ENCODE measurements at regions not wholly inside any gene's neighbourhood (a gene's known extent, or its start where the extent isn't known, plus 50 kb on each side); places are given as distances from the start of the nearest gene placed in this dataset.

- H3K27ac ChIP-seq: no peak overlapping the region
- no peak for TF ChIP-seq POLR2A (IDR thresholded peaks at IDR 0.05)
- TF ChIP-seq, protein P1, sequence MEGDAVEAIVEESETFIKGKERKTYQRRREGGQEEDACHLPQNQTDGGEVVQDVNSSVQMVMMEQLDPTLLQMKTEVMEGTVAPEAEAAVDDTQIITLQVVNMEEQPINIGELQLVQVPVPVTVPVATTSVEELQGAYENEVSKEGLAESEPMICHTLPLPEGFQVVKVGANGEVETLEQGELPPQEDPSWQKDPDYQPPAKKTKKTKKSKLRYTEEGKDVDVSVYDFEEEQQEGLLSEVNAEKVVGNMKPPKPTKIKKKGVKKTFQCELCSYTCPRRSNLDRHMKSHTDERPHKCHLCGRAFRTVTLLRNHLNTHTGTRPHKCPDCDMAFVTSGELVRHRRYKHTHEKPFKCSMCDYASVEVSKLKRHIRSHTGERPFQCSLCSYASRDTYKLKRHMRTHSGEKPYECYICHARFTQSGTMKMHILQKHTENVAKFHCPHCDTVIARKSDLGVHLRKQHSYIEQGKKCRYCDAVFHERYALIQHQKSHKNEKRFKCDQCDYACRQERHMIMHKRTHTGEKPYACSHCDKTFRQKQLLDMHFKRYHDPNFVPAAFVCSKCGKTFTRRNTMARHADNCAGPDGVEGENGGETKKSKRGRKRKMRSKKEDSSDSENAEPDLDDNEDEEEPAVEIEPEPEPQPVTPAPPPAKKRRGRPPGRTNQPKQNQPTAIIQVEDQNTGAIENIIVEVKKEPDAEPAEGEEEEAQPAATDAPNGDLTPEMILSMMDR (IDR thresholded peaks at IDR 0.05): no peak
These were observed 110.2 kb upstream of the DPP6 start for GRCh38 chr7:153942036-153942435.

DNA sequence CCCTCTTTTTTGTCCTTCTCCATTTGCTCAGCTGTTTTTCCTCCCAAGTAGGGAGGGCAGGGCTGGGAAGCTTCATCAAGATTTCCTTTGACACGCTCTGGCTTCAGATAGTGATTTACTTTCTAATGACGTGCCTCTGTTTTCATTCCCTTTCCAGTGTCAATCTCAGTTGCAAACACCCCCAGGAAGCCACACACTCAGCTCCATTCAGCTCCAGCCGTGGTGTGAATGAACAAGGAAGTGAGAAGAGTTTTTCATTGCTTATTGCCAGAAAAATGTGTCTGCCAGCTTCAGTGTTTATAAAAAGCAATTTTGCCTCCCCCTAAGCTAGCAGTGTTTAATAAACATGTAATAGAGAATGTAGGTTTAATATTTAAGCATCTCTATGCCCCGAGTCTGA lies 108.7 kb upstream of the DPP6 start:
- no peak for TF ChIP-seq POLR2A (IDR thresholded peaks at IDR 0.05)
- TF ChIP-seq, protein P1 (IDR thresholded peaks at IDR 0.05): no peak
- DNase-seq: no peak
- Histone ChIP-seq H3K9me3 (no peaks in the 10 kb centered on the region), H3K27ac (no peak overlapping the region), H3K36me3 (no peaks in the 10 kb centered on the region), H3K4me1 (no peaks in the 10 kb centered on the region), H3K27me3 (no peaks in the 10 kb centered on the region), H3K4me3 (no peak overlapping the region)
- intact Hi-C loops (cut with DNase I; ENCODE audit: low total_unique reads): no loop called here

More at GRCh38 chr7:153942036-153942435, 110.2 kb upstream of the DPP6 start:
- Histone ChIP-seq H3K27me3 (no peaks in the 10 kb centered on the region), H3K9me3 (no peaks in the 10 kb centered on the region), H3K4me1 (no peaks in the 10 kb centered on the region), H3K4me3 (no peak overlapping the region), H3K36me3 (no peaks in the 10 kb centered on the region)
- no peak for DNase-seq
- intact Hi-C loops (cut with DNase I; ENCODE audit: low total_unique reads): no loop called here

DNA sequence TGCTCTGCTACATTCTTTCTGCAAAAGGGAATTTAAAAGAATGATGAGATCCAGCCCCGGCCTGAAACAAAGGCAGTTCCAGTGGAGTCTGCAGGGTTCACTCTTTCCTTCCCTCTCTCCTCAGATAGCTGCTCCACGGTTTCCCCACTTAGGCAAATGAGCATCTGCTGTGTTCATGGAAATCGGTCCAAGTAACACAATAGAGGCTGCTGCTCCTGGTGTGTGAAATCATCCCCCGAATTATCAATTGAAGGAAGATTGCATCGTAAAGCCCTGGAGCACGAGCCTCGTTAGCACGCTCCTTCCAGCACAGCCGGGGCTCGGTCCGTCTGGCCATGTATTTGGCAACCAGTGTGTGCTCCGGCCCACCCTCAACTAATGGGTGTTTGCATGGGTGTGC lies 108.3 kb upstream of the DPP6 start:
- DNase-seq: no peak
- intact Hi-C loops (cut with DNase I; ENCODE audit: low total_unique reads): no loop called here
- no peaks in the 10 kb centered on the region for H3K4me1 ChIP-seq
- no peaks in the 10 kb centered on the region for H3K27me3 ChIP-seq
- no peak overlapping the region for H3K27ac ChIP-seq
- H3K4me3 ChIP-seq: no peak overlapping the region
- H3K36me3 ChIP-seq: no peaks in the 10 kb centered on the region
- TF ChIP-seq, protein P1 (IDR thresholded peaks at IDR 0.05): no peak
- no peak for TF ChIP-seq POLR2A (IDR thresholded peaks at IDR 0.05)
- H3K9me3 ChIP-seq: no peaks in the 10 kb centered on the region

DNA sequence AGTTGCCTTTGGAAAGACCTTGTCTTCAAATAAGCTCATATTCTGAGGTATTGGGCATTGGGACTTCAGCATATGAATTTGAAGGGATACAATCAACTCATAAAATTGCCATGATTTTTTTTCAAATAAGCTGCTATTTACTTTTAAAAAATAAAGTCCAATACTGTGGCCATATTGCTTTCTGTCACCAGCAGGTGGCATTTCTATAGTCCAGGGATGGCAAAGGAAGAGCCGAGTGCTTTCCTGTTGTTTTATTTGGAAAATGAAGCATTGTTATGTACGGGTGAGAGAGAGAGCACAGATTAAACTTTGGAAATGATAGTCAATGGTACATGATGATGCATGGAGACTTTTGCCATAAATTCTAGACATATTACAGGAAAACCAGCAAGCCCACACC lies 104.1 kb upstream of the DPP6 start:
- no peaks in the 10 kb centered on the region for H3K36me3 ChIP-seq
- TF ChIP-seq, protein P1 (IDR thresholded peaks at IDR 0.05): no peak
- no peak for TF ChIP-seq POLR2A (IDR thresholded peaks at IDR 0.05)
- no peak overlapping the region for H3K27ac ChIP-seq
- no peak for DNase-seq
- intact Hi-C loops (cut with DNase I; ENCODE audit: low total_unique reads): no loop called here
- no peaks in the 10 kb centered on the region for H3K4me1 ChIP-seq
- H3K4me3 ChIP-seq: no peak overlapping the region
- H3K27me3 ChIP-seq: no peaks in the 10 kb centered on the region
- no peaks in the 10 kb centered on the region for H3K9me3 ChIP-seq

DNA sequence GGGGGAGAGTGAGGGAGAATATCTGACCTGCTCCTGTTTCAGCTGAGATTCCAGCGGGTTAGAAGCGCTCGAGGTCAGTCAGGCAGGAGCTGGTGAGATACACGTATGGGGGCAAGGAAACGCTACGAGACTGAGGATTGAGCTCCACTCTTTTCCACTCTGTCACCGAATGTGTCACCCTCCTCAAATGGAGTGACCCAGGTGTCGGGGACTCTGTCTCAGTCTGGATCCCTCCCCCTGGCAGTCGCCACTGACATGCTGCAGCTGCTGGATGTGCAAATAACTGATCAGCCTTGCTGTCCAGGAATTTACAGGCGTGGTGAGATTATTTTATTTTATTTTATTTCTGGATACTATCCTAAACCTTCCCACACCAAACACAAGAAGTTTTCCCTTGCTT lies 100.9 kb upstream of the DPP6 start:
- H3K27me3 ChIP-seq: no peaks in the 10 kb centered on the region
- TF ChIP-seq POLR2A (IDR thresholded peaks at IDR 0.05): no peak
- TF ChIP-seq, protein P1 (IDR thresholded peaks at IDR 0.05): no peak
- no peak for DNase-seq
- H3K27ac ChIP-seq: no peak overlapping the region
- intact Hi-C loops (cut with DNase I; ENCODE audit: low total_unique reads): no loop called here
- no peak overlapping the region for H3K4me3 ChIP-seq
- no peaks in the 10 kb centered on the region for H3K9me3 ChIP-seq
- H3K4me1 ChIP-seq: no peaks in the 10 kb centered on the region
- no peaks in the 10 kb centered on the region for H3K36me3 ChIP-seq
